ENCODE measurements at regions not wholly inside any gene's neighbourhood (a gene's known extent, or its start where the extent isn't known, plus 50 kb on each side); places are given as distances from the start of the nearest gene placed in this dataset.

DNA sequence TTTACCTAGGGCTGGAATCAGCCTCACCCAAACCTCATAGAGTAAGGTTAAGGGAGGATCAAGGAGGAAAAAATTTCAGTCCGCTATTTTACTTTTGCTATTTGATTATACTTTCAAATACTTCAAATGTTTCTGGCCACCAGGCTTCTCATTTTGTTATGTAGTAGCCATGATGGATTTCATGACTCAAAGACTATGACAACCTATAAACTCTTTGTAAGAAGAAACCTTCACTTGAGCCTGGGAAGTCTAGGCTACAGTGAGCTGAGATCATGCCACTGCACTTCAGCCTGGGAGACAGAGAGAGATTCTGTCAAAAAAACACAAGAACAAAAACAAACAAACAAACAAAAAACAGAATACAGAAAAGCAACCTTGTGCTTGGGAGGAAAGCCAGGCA is 293.6 kb upstream of the TNC start:
- H3K4me3 ChIP-seq (ENCODE audit: control insufficient read depth in 2 of 3, extremely low read depth in 1 of 3, insufficient read depth in 2 of 3, low read depth in 1 of 3, low read length in 3 of 3): no peak overlapping the region
- H3K27me3 ChIP-seq (ENCODE audit: control insufficient read depth, extremely low read depth, insufficient read depth, low read length): no peaks in the 10 kb centered on the region
- FAIRE-seq: no peak
- H3K9me3 ChIP-seq (ENCODE audit: control insufficient read depth, low read depth, low read length): no peaks in the 10 kb centered on the region
- no peaks in the 10 kb centered on the region for H3K4me1 ChIP-seq (ENCODE audit: control insufficient read depth, extremely low read depth, insufficient read depth, low read length)
- TF ChIP-seq EZH2 (IDR thresholded peaks at IDR 0.05; ENCODE audit: low read length): no peak
- TF ChIP-seq, protein P1, sequence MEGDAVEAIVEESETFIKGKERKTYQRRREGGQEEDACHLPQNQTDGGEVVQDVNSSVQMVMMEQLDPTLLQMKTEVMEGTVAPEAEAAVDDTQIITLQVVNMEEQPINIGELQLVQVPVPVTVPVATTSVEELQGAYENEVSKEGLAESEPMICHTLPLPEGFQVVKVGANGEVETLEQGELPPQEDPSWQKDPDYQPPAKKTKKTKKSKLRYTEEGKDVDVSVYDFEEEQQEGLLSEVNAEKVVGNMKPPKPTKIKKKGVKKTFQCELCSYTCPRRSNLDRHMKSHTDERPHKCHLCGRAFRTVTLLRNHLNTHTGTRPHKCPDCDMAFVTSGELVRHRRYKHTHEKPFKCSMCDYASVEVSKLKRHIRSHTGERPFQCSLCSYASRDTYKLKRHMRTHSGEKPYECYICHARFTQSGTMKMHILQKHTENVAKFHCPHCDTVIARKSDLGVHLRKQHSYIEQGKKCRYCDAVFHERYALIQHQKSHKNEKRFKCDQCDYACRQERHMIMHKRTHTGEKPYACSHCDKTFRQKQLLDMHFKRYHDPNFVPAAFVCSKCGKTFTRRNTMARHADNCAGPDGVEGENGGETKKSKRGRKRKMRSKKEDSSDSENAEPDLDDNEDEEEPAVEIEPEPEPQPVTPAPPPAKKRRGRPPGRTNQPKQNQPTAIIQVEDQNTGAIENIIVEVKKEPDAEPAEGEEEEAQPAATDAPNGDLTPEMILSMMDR (optimal IDR thresholded peaks at IDR 0.05 in 1 of 3, IDR thresholded peaks at IDR 0.05 in 1 of 3, conservative IDR thresholded peaks at IDR 0.05 in 1 of 3; ENCODE audit: extremely low read depth in 1 of 3, insufficient read depth in 2 of 3, low read length in 3 of 3): no peak
- H2AFZ ChIP-seq (ENCODE audit: control insufficient read depth, low read length): no peak overlapping the region
- no peak overlapping the region for H3K27ac ChIP-seq (ENCODE audit: control insufficient read depth, insufficient read depth, low read length)
- H3K79me2 ChIP-seq (ENCODE audit: control insufficient read depth, insufficient read depth, low read length): no peaks in the 10 kb centered on the region
- H3K9ac ChIP-seq (ENCODE audit: control insufficient read depth, extremely low read depth, insufficient read depth, low read length): no peak overlapping the region
- H3K4me2 ChIP-seq (ENCODE audit: control insufficient read depth, extremely low read depth, insufficient read depth, low read depth, low read length): no peak overlapping the region
- H3K36me3 ChIP-seq (ENCODE audit: control insufficient read depth in 2 of 2, extremely low read depth in 1 of 2, insufficient read depth in 2 of 2, low read length in 2 of 2): no peaks in the 10 kb centered on the region
- DNase-seq (ENCODE audit: low read depth, low spot score): no peak
- dilution Hi-C loops (cut with MboI; ENCODE audit: extremely low pct_ligation_motif_present, low sequenced_read_pairs): no loop called here
- no peaks in the 10 kb centered on the region for H3K9me1 ChIP-seq (ENCODE audit: control insufficient read depth, extremely low read depth, insufficient read depth, low read length)
- no peaks in the 10 kb centered on the region for H4K20me1 ChIP-seq (ENCODE audit: control insufficient read depth, extremely low read depth, insufficient read depth, low read length)

DNA sequence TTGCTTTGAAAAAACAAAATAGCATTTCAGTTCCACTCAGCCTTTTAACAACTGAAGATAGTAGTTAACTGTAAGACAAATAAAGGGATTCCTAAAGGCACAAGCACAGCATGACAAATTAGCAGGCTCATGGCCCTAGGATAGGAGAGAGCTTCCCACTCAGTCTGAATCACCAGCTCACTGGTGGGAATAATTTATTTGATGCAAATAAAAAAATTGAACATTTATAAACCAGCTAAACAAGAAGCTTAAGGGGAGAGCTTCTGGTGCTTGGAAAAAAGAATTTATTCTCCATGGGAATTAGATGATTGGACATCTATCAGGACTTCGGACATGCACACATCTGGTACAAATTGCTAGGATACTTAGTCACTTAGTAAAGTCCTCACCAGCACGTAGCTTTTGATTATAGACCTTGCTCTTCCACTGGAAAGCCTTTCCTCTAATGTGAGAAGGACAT is 294.1 kb upstream of the TNC start:
- FAIRE-seq: no peak
- Histone ChIP-seq H2AFZ (ENCODE audit: control insufficient read depth, low read length) (no peak overlapping the region), H3K36me3 (ENCODE audit: control insufficient read depth in 2 of 2, extremely low read depth in 1 of 2, insufficient read depth in 2 of 2, low read length in 2 of 2) (no peaks in the 10 kb centered on the region), H4K20me1 (ENCODE audit: control insufficient read depth, extremely low read depth, insufficient read depth, low read length) (no peaks in the 10 kb centered on the region), H3K27ac (ENCODE audit: control insufficient read depth, insufficient read depth, low read length) (no peak overlapping the region), H3K4me3 (ENCODE audit: control insufficient read depth in 2 of 3, extremely low read depth in 1 of 3, insufficient read depth in 2 of 3, low read depth in 1 of 3, low read length in 3 of 3) (no peak overlapping the region), H3K27me3 (ENCODE audit: control insufficient read depth, extremely low read depth, insufficient read depth, low read length) (no peaks in the 10 kb centered on the region), H3K4me1 (ENCODE audit: control insufficient read depth, extremely low read depth, insufficient read depth, low read length) (no peaks in the 10 kb centered on the region), H3K9ac (ENCODE audit: control insufficient read depth, extremely low read depth, insufficient read depth, low read length) (no peak overlapping the region), H3K9me3 (ENCODE audit: control insufficient read depth, low read depth, low read length) (no peaks in the 10 kb centered on the region), H3K4me2 (ENCODE audit: control insufficient read depth, extremely low read depth, insufficient read depth, low read depth, low read length) (no peak overlapping the region), H3K79me2 (ENCODE audit: control insufficient read depth, insufficient read depth, low read length) (no peaks in the 10 kb centered on the region), H3K9me1 (ENCODE audit: control insufficient read depth, extremely low read depth, insufficient read depth, low read length) (no peaks in the 10 kb centered on the region)
- dilution Hi-C loops (cut with MboI; ENCODE audit: extremely low pct_ligation_motif_present, low sequenced_read_pairs): no loop called here
- TF ChIP-seq, protein P1 (optimal IDR thresholded peaks at IDR 0.05 in 1 of 3, IDR thresholded peaks at IDR 0.05 in 1 of 3, conservative IDR thresholded peaks at IDR 0.05 in 1 of 3; ENCODE audit: extremely low read depth in 1 of 3, insufficient read depth in 2 of 3, low read length in 3 of 3): no peak
- TF ChIP-seq EZH2 (IDR thresholded peaks at IDR 0.05; ENCODE audit: low read length): no peak
- DNase-seq (ENCODE audit: low read depth, low spot score): no peak
